PFSK-1 (cell line): ENCODE measurements at regions not wholly inside any gene's neighbourhood (a gene's known extent, or its start where the extent isn't known, plus 50 kb on each side); places are given as distances from the start of the nearest gene placed in this dataset.

Experiments
- FOXP2 ChIP-seq: optimal IDR thresholded peaks from 2 replicates; pipeline ENCODE3; 2011; ENCODE audit warnings: borderline replicate concordance, control low read depth, inconsistent platforms; ENCODE audit not compliant: insufficient read depth; ENCODE audit errors: extremely low read length, extremely low read depth
- POLR2AphosphoS5 ChIP-seq: IDR thresholded peaks from 2 replicates; pipeline ENCODE4 v1.6.1; 2012; ENCODE audit warnings: low read depth, mild to moderate bottlenecking, control low read depth, low read length, moderate library complexity
- SIN3A ChIP-seq: IDR thresholded peaks from 2 replicates; pipeline ENCODE4 v1.6.1; 2012; ENCODE audit warnings: mild to moderate bottlenecking, low read length, moderate library complexity, borderline replicate concordance; ENCODE audit not compliant: insufficient read depth
- TAF1 ChIP-seq: IDR thresholded peaks from 2 replicates; pipeline ENCODE4 v1.6.1; 2012; ENCODE audit warnings: low read length, control low read depth, borderline replicate concordance; ENCODE audit not compliant: insufficient read depth
- TF ChIP-seq, protein P1 (sequence below), 2 experiments: IDR thresholded peaks; 2 replicates each; pipeline versions ENCODE4 v1.6.1 to v1.8.0; 2011 to 2012; ENCODE audit warnings: low read depth in 2 of 2, low read length in 2 of 2, control low read depth in 1 of 2, inconsistent platforms in 1 of 2, mild to moderate bottlenecking in 1 of 2, moderate library complexity in 1 of 2; ENCODE audit not compliant: insufficient read depth in 1 of 2

DNA sequence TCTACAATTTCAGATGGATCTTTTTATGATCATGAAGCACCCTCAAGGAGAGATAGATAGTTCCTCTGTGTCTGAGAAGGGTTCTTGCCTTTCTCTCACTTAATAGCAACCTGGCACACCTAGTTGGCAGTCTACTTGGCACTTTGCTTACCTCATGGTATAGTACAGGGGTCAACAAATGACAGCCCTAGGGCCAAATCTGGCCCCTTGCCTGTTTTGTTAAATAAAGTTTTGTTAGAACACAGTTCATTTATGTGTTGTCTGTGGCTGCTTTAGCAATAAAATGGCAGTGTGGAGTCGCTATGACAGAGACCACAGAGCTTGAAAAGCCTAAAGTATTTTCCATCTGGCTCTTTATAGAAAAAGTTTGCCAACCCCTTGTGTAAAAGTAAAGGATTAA lies 119.3 kb upstream of the CPEB4 start:
- TF ChIP-seq, protein P1, sequence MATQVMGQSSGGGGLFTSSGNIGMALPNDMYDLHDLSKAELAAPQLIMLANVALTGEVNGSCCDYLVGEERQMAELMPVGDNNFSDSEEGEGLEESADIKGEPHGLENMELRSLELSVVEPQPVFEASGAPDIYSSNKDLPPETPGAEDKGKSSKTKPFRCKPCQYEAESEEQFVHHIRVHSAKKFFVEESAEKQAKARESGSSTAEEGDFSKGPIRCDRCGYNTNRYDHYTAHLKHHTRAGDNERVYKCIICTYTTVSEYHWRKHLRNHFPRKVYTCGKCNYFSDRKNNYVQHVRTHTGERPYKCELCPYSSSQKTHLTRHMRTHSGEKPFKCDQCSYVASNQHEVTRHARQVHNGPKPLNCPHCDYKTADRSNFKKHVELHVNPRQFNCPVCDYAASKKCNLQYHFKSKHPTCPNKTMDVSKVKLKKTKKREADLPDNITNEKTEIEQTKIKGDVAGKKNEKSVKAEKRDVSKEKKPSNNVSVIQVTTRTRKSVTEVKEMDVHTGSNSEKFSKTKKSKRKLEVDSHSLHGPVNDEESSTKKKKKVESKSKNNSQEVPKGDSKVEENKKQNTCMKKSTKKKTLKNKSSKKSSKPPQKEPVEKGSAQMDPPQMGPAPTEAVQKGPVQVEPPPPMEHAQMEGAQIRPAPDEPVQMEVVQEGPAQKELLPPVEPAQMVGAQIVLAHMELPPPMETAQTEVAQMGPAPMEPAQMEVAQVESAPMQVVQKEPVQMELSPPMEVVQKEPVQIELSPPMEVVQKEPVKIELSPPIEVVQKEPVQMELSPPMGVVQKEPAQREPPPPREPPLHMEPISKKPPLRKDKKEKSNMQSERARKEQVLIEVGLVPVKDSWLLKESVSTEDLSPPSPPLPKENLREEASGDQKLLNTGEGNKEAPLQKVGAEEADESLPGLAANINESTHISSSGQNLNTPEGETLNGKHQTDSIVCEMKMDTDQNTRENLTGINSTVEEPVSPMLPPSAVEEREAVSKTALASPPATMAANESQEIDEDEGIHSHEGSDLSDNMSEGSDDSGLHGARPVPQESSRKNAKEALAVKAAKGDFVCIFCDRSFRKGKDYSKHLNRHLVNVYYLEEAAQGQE (IDR thresholded peaks at IDR 0.05; ENCODE audit: insufficient read depth in 1 of 2, low read depth in 2 of 2, low read length in 2 of 2), result no peak
- TF ChIP-seq POLR2AphosphoS5, result no peak
- TF ChIP-seq SIN3A, result no peak
- TF ChIP-seq TAF1, result no peak
- no peak for TF ChIP-seq FOXP2

DNA sequence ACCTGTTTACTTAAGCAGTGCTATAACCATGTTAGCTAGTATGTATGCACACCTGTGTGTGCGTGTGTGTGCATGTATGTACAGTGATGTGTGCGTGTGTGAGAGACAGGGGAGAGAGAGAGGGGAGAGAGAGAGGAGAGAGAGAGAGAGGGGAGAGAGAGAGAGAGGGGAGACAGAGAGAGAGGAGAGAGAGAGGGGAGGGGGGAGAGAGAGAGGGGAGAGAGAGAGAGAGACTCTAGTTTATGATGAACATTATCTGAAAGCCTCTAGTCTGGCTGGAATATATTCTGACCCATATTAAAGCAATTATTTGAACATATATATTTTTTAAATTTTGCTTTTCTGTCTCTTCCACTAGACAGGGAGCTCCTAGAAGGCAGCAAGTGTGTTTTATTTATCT lies 117.5 kb upstream of the CPEB4 start:
- no peak for TF ChIP-seq TAF1
- TF ChIP-seq SIN3A, result no peak
- TF ChIP-seq POLR2AphosphoS5, result no peak
- TF ChIP-seq FOXP2, result no peak
- TF ChIP-seq, protein P1 (IDR thresholded peaks at IDR 0.05; ENCODE audit: insufficient read depth in 1 of 2, low read depth in 2 of 2, low read length in 2 of 2), result no peak

DNA sequence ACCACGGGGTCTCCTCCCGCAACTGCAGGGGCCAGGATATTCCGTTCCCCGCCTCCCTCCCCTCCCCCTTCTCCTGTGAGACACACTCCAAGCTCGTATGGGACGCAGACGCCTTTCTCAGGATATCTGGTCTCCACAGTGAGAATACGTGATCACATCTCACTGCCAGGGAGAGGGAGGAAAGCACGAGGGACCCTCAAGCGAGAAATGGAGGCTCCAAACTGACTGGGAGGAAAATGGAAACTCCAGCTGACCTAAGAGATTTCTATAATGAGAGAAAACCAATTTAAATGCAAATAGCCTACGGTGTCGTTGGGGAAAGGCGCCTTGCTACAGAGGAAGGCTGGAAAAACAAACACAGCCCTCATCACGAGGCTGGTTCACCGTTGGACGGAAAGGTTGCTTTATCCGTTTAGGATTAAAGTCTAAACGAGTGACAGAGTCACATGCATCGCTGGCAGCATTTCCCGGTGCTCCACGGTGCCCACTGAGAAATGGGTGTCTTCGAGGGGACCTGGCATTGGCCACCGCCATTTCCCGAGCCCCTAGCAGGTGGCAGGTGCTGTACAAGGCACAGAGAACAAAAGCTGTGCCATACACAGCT lies 116.9 kb upstream of the CPEB4 start:
- TF ChIP-seq POLR2AphosphoS5 (no peak), TAF1 (no peak), SIN3A (no peak), FOXP2 (no peak)
- TF ChIP-seq, protein P1 (IDR thresholded peaks at IDR 0.05; ENCODE audit: insufficient read depth in 1 of 2, low read depth in 2 of 2, low read length in 2 of 2), result no peak

DNA sequence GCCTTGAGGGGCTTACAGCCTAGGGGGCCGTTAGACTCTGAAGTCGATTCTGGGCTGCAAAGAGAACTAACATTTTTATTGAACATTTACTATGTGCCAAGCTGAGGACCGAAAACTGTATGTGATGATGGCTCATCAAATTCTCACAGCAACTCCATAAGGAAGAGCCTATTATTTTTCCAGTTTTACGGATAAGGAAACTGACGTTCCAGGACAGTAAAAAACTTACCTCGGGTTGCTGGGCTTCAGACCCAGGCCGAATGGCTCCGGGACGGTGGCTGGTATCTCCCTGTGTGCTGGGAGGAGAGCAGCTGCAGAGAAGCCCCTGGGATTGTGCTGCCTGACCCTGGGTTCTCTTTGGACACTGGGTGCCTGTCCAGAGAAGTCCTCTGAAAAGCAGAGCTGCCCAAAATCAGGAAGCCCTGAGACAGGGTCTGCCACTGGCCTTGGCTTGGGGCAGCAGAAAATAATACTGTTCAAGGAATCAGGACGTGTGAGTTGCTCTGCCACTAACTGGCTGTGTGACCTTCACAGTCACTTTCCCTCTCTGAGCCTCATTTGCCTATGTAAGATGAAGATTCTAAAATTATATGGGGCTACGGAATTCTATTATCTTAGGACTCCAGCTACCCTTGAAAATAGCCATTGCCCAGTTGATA lies 116.3 kb upstream of the CPEB4 start:
- TF ChIP-seq TAF1 (no peak), SIN3A (no peak), FOXP2 (no peak), POLR2AphosphoS5 (no peak)
- TF ChIP-seq, protein P1 (IDR thresholded peaks at IDR 0.05; ENCODE audit: insufficient read depth in 1 of 2, low read depth in 2 of 2, low read length in 2 of 2), result no peak
